Inflammatory macrophage (primary cell): ENCODE measurements at regions not wholly inside any gene's neighbourhood (a gene's known extent, or its start where the extent isn't known, plus 50 kb on each side); places are given as distances from the start of the nearest gene placed in this dataset.

Experiments
- DNase-seq, 2 donors: peaks; one replicate each; pipeline ENCODE4 v3.0.0-alpha.2; 2020 to 2022

- DNase-seq, result no peak
Measured at GRCh38 chr15:98144388-98144787, 183.9 kb downstream of the ARRDC4 start.

- no peak for DNase-seq
Measured at GRCh38 chr15:98146031-98146820, 185.7 kb downstream of the ARRDC4 start.

GRCh38 chr15:98147415-98147814 lies 186.9 kb downstream of the ARRDC4 start:
- DNase-seq, result peak; percentile 40 to 49

DNA sequence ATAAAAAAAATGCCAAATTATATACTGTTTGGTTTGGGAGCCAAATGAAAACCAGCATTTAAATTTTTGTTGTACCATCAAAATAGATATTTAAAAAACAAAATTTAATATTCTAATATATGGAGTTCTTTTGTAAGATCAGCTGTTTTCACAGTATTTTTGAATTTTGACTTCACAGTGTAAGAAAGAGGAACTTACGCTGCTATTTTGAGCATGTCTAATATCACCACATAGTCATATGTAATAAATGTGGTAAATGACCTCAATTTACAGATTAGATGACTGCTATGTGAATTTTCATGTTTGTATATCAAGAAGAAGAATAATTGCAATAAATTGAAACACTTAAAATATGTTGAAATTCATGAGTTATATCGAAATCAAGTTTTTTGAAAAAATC lies 189.6 kb downstream of the ARRDC4 start:
- DNase-seq, result peak; percentile 37 to 85

DNA sequence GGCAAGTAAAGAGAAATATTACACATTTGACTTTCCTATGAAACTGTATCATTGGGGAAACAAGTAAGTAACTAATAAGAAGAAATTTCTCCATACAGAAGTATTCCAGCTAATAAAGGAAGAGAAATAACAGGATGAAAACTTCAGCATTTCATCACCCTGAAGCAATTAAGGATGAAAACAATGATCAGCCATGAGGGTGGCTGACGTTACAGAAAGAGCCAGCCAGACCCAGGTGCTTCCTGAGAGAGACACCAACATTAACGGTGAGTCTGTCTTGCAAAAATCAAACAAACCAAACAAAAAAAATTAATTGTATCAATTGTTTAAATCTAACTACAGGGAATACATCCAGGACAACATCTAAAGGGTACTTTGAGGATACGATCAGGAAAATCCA lies 190.0 kb downstream of the ARRDC4 start:
- DNase-seq, result peak in 1 of 2 donors; percentile 11

- peak; percentile 11 to 20 for DNase-seq
Measured at GRCh38 chr15:98151096-98151495, 190.6 kb downstream of the ARRDC4 start.

GRCh38 chr15:98152156-98152555 lies 191.7 kb downstream of the ARRDC4 start:
- DNase-seq, result peak; percentile 17 to 39

DNA sequence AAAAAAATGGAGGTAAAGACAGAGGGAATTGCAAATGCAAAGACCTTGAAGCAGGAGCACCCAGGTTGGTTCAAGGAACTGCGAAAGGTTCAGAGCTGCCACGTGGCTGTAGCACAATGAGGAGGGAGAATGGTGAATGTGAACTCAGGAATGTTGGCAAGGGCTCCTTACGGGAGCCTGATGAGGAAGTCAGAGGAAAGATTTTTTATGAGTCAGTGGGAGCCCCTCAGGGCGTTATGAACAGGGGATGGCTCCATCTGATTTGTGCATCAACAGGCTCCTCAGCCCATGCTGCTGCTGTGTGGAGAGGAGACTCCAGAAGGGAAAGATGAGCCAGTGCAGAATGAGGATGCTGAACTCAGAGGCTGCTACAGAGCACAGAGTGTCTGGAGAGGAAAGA lies 194.4 kb downstream of the ARRDC4 start:
- no peak for DNase-seq

- no peak for DNase-seq
Measured at GRCh38 chr15:98155356-98155755, 194.9 kb downstream of the ARRDC4 start.

DNA sequence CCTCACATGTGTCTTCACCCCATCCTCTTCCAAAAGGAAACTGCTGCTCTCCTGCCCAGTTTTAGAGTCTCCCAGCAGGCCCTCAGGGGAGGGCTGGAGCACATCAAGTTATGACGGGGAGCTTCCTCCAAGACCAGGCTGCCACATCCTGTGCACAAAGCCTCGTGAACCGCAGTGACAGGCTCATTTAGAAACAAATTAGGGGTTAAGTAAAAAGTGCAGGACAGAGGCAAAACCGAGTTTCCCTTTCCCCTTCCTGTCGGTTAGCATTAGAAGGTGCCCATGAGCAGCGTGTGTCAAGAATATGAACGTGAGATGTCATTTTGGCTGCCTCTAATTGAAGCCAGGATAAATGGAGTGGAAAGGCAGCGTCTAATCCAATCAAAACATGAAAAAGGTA lies 199.7 kb downstream of the ARRDC4 start:
- peak; percentile 71 to 82 for DNase-seq

GRCh38 chr15:98163319-98164045 lies 203.0 kb downstream of the ARRDC4 start:
- DNase-seq, result no peak

DNA sequence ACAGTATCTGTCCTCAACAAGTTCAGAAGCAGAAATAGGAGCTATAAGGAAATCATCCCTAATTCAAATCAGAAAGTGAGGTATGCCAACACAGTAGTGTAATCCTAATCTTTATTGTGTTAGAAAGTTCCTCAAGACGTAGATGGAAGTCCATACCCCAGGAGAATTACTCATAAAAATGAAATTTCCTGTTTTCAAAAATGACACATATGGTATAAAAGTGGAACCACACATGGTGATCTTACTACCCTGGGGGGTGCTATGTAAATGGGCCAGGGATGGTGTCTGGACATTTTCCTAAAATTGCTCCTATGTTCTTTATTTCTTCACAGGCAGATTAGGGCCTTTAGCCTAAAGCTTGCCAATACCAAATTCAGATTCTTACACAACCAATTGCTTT lies 204.1 kb downstream of the ARRDC4 start:
- peak; percentile 50 to 75 for DNase-seq

DNA sequence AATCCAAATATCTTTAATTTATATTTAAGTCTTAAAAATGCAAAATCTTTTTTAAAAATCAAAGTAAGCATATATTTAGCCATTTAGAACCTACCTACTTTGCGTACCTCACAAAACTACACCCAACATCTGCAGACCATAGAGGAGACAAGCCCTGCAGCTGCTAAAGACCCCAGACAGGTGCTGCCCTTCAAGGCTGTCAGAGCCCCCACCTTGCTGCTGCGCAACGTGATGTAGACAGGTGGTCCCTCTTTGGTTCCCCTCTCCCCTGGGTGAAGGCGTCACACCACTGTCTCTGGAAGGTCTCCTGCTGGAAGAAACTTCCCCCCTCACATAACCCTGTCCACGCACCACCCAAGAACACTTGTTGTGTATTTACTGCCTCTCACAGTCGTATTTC lies 204.5 kb downstream of the ARRDC4 start:
- DNase-seq, result no peak

DNA sequence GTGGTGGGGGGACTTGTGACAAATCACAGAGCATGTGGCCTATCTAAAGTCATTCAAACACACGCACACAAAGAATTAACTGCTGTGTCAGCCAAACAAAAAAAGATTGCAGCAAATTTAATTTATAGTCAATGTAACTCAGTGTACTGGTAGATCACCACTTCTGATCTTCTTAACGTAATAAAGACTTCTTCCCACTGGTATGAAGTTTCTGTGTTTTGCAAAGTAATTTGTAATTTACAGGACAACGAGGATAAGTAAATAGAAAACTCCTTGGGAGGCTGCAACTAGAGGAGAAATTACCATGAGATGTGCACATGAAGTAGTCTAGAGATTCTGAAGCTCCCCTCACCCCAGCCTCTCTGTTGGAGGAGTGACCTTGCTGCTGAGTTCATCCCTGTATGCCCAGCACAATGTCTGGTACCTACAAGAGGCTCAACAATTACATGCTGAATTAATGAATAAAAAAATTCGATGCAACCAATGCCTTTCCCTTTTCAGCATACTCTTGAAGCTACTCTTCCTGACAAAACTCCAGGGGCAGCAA lies 207.3 kb downstream of the ARRDC4 start:
- no peak for DNase-seq

DNA sequence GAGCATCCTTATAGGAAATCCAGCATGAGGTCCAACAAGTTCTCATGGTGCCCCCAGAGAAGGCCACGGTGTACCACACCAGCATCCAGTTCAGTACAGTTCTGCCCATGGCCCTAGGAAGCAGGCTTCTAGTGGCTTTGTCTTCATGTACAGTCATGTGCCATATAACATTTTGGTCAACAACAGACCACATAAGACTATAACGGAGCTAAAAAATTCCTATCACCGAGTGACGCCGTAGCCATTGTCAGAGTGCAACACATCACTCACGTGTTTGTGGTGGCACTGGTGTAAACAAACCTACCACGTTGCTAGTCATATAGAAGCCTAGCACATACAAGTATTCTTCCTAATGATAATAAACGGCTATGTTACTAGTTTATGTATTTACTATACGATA lies 209.0 kb downstream of the ARRDC4 start:
- DNase-seq, result no peak

DNA sequence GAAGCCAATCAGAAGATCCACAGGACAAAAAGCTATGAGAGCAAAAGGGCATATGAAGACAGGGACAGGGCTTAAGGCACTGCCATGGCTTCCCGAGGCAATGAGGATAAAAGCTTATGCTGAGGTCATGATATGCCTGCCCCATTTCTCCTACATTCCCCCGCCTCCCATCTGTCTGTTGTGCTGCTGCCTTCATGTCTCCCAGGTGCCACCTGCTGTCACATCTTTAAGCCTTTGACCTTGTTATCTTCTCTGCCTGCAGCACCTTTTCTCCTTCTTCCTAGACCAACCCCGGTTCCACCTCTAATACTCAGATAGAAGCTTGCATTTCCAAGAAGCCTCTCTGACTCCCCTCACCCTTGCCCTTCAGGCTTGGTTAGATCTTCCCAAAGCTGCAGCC lies 213.8 kb downstream of the ARRDC4 start:
- peak in 1 of 2 donors; percentile 8 for DNase-seq

DNA sequence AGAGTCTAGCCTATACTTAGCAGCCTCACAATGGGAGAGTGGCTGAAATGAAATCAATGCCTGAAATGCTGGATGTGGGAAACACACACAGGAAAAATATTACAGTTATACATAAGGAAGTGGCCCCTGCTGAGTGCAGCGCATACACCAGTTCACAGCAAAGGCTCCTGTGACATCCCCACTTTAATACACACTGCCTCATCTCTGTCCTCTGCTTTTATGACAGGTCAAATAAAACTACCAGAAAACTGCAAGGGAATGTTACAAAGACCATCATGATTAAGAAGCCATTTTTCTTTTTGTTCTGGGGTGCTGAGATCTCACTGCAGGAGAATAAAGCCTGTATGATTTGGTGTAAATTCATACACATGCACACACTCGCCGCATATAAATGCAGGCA lies 214.3 kb downstream of the ARRDC4 start:
- no peak for DNase-seq

DNA sequence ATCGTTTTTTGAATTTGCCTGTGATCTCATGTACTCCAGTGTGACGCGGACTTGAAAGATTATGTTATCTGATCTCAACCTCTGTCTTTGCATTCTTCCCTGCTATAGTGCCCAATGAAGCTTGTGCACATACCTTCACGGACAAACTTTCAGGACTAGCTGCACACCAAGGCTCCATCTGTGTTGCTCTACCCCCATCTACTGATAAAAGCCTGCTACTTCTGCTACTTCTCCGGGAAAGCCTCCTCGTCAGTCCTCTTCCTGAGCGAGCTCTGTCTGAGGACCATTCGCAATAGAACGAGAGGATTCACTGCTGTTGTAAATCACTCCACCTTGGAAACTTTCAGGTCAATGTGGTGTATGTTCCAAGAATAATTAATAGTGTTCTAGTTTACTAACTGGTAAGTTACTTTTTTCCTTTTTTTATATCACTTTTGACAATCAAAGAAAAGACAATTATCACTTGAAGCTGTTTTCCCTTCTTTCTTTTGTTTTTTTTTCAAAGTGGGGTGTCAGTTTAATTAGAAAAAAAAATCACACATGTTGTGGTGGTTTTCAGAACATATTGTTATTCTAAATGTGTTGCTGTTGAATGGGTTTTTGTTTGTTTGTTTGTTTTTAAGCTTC lies 217.6 kb downstream of the ARRDC4 start:
- DNase-seq, result peak; percentile 74 to 77

DNA sequence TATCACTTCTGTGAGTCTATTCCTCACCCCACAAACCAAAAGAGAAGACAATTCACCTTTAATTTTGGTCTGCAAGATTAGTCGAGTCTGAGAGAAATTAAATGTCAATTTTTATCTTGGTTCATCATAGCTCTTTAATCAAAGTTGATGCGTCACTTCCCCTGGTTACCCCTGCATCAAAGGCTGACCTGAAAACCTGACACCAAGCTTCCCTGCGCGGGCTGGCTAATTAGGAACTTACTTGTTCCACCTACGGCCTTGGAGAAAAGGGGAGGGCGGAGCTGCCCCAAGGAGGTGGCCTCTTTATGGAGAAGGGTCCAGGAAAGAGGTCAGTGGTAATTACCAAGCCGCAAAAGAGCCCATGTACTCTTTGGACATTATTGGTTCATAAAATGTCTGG lies 218.4 kb downstream of the ARRDC4 start:
- no peak for DNase-seq

GRCh38 chr15:98187549-98187948 lies 227.0 kb downstream of the ARRDC4 start:
- DNase-seq, result no peak

DNA sequence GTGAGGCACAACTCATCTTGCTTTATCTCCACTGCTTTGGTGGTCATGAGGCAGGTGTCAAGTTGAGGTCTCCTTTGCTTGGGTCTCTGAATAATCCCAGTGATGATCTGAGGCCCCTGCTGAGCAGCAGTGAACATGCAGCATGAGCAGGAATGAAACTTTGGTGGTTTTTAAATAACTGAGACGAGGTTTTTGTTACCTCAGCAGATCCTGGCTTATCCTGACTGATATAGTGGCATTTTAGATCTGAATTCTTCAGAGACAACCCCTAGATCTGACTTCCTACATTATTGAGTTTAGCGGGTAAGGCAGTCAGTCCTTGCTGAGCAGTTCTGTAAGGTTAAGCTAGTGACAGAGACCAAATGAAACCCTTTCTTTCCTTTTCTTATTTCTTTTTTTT lies 230.4 kb downstream of the ARRDC4 start:
- DNase-seq, result no peak

- no peak for DNase-seq
Measured at GRCh38 chr15:98195796-98196195, 235.3 kb downstream of the ARRDC4 start.

GRCh38 chr15:98196371-98196770 lies 235.9 kb downstream of the ARRDC4 start:
- DNase-seq, result no peak
